GF-D8 (cell line): ENCODE measurements at regions not wholly inside any gene's neighbourhood (a gene's known extent, or its start where the extent isn't known, plus 50 kb on each side); places are given as distances from the start of the nearest gene placed in this dataset.
"Not testable (repeated sequence)": the region's sequence is repeated elsewhere in the genome, so short reads cannot be mapped to it uniquely, and the experiment has no call there.

Experiments
- DNase-seq: peaks from one replicate; lab custom pipeline; 2025; lab: John Stamatoyannopoulos, UW

- DNase-seq = no peak
These were observed 936.7 kb upstream of the NEGR1 start for GRCh38 chr1:73218995-73219546.

- no peak for DNase-seq
These were observed 923.1 kb upstream of the NEGR1 start for GRCh38 chr1:73205294-73205973.

GRCh38 chr1:73197972-73198371, 915.6 kb upstream of the NEGR1 start:
- no peak for DNase-seq

GRCh38 chr1:73194965-73195364, 912.6 kb upstream of the NEGR1 start:
- DNase-seq = no peak

- not testable (repeated sequence) for DNase-seq
These were observed 901.2 kb upstream of the NEGR1 start for GRCh38 chr1:73183581-73183980.

GRCh38 chr1:73181190-73181540, 898.8 kb upstream of the NEGR1 start:
- DNase-seq = no peak

- no peak for DNase-seq
These were observed 898.3 kb upstream of the NEGR1 start for GRCh38 chr1:73180397-73181189.

- DNase-seq = no peak
These were observed 894.6 kb upstream of the NEGR1 start for GRCh38 chr1:73176902-73177301.

- no peak for DNase-seq
These were observed 884.8 kb upstream of the NEGR1 start for GRCh38 chr1:73167009-73167657.

GRCh38 chr1:73162564-73162963, 880.2 kb upstream of the NEGR1 start:
- DNase-seq = no peak

- no peak for DNase-seq
These were observed 879.1 kb upstream of the NEGR1 start for GRCh38 chr1:73161418-73161817.

- no peak for DNase-seq
These were observed 878.4 kb upstream of the NEGR1 start for GRCh38 chr1:73160759-73161158.

GRCh38 chr1:73144311-73144710, 862.0 kb upstream of the NEGR1 start:
- no peak for DNase-seq

GRCh38 chr1:73136975-73137374, 854.6 kb upstream of the NEGR1 start:
- no peak for DNase-seq

- no peak for DNase-seq
These were observed 824.6 kb upstream of the NEGR1 start for GRCh38 chr1:73106931-73107330.

GRCh38 chr1:73105755-73106154, 823.4 kb upstream of the NEGR1 start:
- no peak for DNase-seq

GRCh38 chr1:73104749-73105148, 822.4 kb upstream of the NEGR1 start:
- DNase-seq = no peak

GRCh38 chr1:73100216-73100615, 817.9 kb upstream of the NEGR1 start:
- no peak for DNase-seq

GRCh38 chr1:73097917-73098316, 815.6 kb upstream of the NEGR1 start:
- no peak for DNase-seq

- DNase-seq = no peak
These were observed 814.5 kb upstream of the NEGR1 start for GRCh38 chr1:73096841-73097240.

- DNase-seq = no peak
These were observed 810.0 kb upstream of the NEGR1 start for GRCh38 chr1:73092383-73092782.

GRCh38 chr1:73066866-73067265, 784.5 kb upstream of the NEGR1 start:
- DNase-seq = no peak
